ENCODE measurements at regions not wholly inside any gene's neighbourhood (a gene's known extent, or its start where the extent isn't known, plus 50 kb on each side); places are given as distances from the start of the nearest gene placed in this dataset.

DNA sequence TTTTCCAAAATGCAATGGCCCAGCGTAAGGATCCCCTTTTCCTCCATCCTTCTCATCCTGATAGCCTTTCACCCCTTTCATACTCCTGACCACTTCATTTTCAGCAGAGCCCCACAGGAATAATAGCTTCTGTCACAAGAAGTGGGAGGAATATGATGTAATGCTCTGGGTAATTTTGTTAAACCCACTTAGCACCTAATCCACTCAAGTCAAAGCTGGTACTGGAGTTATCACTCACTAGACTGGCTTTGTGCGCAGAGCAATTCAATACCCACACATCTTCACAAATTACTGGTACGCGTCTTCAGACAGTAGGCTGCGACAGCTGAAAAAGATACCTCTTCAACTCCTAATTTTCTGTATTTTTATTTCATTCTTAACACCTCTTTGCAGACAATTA is 2232.8 kb upstream of the WWC1 start:
- Histone ChIP-seq H3K4me3 (no peak overlapping the region), H3K27ac (no peak overlapping the region), H3K9me3 (peaks cover 0 to 16% (median 0%) of the 10 kb centered on the region in 8 donors), H3K4me1 (no peaks in the 10 kb centered on the region), H3K36me3 (no peaks in the 10 kb centered on the region), H3K27me3 (replicated peaks in 1 of 7) (no peaks in the 10 kb centered on the region)
- WGBS, 5 donors = 91 to 97% (median 94%) methylated on average over 5 of the region's 5 CpGs
- no peak for DNase-seq
- TF ChIP-seq, protein P1, sequence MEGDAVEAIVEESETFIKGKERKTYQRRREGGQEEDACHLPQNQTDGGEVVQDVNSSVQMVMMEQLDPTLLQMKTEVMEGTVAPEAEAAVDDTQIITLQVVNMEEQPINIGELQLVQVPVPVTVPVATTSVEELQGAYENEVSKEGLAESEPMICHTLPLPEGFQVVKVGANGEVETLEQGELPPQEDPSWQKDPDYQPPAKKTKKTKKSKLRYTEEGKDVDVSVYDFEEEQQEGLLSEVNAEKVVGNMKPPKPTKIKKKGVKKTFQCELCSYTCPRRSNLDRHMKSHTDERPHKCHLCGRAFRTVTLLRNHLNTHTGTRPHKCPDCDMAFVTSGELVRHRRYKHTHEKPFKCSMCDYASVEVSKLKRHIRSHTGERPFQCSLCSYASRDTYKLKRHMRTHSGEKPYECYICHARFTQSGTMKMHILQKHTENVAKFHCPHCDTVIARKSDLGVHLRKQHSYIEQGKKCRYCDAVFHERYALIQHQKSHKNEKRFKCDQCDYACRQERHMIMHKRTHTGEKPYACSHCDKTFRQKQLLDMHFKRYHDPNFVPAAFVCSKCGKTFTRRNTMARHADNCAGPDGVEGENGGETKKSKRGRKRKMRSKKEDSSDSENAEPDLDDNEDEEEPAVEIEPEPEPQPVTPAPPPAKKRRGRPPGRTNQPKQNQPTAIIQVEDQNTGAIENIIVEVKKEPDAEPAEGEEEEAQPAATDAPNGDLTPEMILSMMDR (IDR thresholded peaks at IDR 0.05 in 8 of 11, conservative IDR thresholded peaks at IDR 0.05 in 3 of 11) = no peak
- no peak for TF ChIP-seq POLR2AphosphoS5 (IDR thresholded peaks at IDR 0.05)
- TF ChIP-seq POLR2A (IDR thresholded peaks at IDR 0.05) = no peak
- intact Hi-C loops (cut with DNase I; ENCODE audit: low total_unique reads) = no loop called here

DNA sequence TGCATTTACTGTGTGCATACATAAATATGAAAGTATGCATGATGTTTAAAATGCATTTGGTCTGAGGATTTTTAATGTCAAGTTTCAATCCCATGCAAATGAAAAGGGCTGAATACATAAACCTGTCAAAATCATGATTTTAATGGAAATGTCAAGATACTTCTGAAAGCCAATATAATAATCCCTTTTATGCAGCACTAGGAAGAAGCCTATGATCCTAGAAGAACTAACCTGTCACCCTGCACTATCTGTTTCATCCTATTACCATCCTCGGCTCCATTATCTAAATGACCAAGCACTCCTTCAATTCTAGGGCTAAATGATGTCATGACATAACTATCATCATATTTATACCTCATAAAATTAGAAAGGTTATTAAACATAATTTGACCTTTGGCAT is 2229.4 kb upstream of the WWC1 start:
- H3K36me3 ChIP-seq = no peaks in the 10 kb centered on the region
- no peak for TF ChIP-seq POLR2A (IDR thresholded peaks at IDR 0.05)
- TF ChIP-seq, protein P1 (IDR thresholded peaks at IDR 0.05 in 8 of 11, conservative IDR thresholded peaks at IDR 0.05 in 3 of 11) = no peak
- TF ChIP-seq POLR2AphosphoS5 (IDR thresholded peaks at IDR 0.05) = no peak
- peaks cover 0 to 7% (median 0%) of the 10 kb centered on the region in 8 donors for H3K9me3 ChIP-seq
- no peaks in the 10 kb centered on the region for H3K27me3 ChIP-seq (replicated peaks in 1 of 7)
- WGBS, 5 donors = 77 to 94% (median 87%) methylated on average over 1 of the region's 1 CpG
- no peaks in the 10 kb centered on the region for H3K4me1 ChIP-seq
- no peak overlapping the region for H3K27ac ChIP-seq
- DNase-seq = no peak
- H3K4me3 ChIP-seq = no peak overlapping the region
- intact Hi-C loops (cut with DNase I; ENCODE audit: low total_unique reads) = no loop called here

DNA sequence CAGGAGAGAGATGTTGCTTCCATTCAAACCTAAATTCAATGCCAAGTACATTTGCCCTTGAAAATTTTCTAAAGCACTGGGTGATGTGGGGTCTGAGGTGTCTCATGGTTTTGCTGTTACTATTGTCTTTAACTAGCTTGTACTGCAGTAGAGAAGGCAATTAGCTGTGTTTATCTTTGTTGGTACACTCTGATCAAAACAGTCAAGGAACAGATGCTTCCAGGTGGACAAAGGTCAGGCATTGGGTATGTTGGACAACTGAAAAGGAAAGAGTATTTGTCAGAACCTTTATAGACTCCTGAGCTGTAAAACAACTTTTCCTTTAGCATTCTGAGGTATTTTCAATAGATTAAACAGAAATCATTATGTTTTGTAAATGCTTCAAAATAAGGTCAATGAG is 2228.7 kb upstream of the WWC1 start:
- TF ChIP-seq POLR2A (IDR thresholded peaks at IDR 0.05) = no peak
- no peak for TF ChIP-seq POLR2AphosphoS5 (IDR thresholded peaks at IDR 0.05)
- TF ChIP-seq, protein P1 (IDR thresholded peaks at IDR 0.05 in 8 of 11, conservative IDR thresholded peaks at IDR 0.05 in 3 of 11) = no peak
- Histone ChIP-seq H3K27me3 (replicated peaks in 1 of 7) (no peaks in the 10 kb centered on the region), H3K36me3 (no peaks in the 10 kb centered on the region), H3K4me3 (no peak overlapping the region), H3K9me3 (peaks cover 0 to 7% (median 0%) of the 10 kb centered on the region in 8 donors), H3K27ac (no peak overlapping the region), H3K4me1 (no peaks in the 10 kb centered on the region)
- intact Hi-C loops (cut with DNase I; ENCODE audit: low total_unique reads) = no loop called here
- no peak for DNase-seq

DNA sequence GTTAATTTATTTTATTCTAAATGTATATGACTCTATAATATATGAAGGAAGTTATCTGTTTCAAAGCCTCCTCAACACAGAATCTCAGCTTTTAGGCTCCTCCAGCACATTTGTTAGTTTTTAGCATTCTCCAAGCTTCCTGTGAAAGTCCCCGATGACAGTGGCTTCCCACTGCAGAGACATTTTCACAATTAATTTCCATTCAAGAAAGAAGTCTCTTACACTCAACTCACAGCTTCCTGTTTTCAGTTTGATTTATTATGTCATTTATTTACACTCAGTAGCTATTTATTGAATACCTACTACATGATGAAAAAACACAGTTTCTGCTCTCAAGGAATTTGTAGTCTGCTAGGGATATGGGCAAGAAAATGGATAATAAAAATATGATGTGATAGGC is 2228.2 kb upstream of the WWC1 start:
- H3K27ac ChIP-seq = no peak overlapping the region
- WGBS, 5 donors = 0% methylated on average over 1 of the region's 1 CpG
- H3K9me3 ChIP-seq = peaks cover 0 to 7% (median 0%) of the 10 kb centered on the region in 8 donors
- H3K4me1 ChIP-seq = no peaks in the 10 kb centered on the region
- no peak for DNase-seq
- intact Hi-C loops (cut with DNase I; ENCODE audit: low total_unique reads) = no loop called here
- H3K27me3 ChIP-seq (replicated peaks in 1 of 7) = no peaks in the 10 kb centered on the region
- no peaks in the 10 kb centered on the region for H3K36me3 ChIP-seq
- TF ChIP-seq POLR2A (IDR thresholded peaks at IDR 0.05) = no peak
- no peak for TF ChIP-seq POLR2AphosphoS5 (IDR thresholded peaks at IDR 0.05)
- TF ChIP-seq, protein P1 (IDR thresholded peaks at IDR 0.05 in 8 of 11, conservative IDR thresholded peaks at IDR 0.05 in 3 of 11) = no peak
- H3K4me3 ChIP-seq = no peak overlapping the region
